ENCODE measurements at regions not wholly inside any gene's neighbourhood (a gene's known extent, or its start where the extent isn't known, plus 50 kb on each side); places are given as distances from the start of the nearest gene placed in this dataset.

DNA sequence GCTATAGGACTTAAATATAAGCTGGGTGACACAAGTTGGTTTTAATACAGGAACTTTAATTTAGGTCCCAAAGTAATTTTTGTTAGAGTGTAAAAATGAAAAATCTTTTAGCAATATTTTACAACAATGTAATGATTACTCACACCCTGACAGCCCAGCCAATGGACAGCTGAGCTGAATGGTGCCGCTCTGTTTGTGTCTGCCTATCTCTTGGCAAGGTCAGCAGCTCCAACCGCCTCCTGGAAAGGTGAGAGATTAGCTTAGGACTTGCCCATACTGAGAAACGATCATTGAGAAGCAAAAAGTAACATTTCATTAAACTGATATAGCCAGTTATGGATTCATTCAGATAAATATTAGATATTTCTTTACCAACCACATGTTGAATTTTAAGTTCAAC, 463.6 kb upstream of the CD180 start:
- TF ChIP-seq, protein P1, sequence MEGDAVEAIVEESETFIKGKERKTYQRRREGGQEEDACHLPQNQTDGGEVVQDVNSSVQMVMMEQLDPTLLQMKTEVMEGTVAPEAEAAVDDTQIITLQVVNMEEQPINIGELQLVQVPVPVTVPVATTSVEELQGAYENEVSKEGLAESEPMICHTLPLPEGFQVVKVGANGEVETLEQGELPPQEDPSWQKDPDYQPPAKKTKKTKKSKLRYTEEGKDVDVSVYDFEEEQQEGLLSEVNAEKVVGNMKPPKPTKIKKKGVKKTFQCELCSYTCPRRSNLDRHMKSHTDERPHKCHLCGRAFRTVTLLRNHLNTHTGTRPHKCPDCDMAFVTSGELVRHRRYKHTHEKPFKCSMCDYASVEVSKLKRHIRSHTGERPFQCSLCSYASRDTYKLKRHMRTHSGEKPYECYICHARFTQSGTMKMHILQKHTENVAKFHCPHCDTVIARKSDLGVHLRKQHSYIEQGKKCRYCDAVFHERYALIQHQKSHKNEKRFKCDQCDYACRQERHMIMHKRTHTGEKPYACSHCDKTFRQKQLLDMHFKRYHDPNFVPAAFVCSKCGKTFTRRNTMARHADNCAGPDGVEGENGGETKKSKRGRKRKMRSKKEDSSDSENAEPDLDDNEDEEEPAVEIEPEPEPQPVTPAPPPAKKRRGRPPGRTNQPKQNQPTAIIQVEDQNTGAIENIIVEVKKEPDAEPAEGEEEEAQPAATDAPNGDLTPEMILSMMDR (IDR thresholded peaks at IDR 0.05; ENCODE audit: low read depth, low read length, poor library complexity, severe bottlenecking), result no peak
- no peak for TF ChIP-seq EZH2phosphoT487 (IDR thresholded peaks at IDR 0.05; ENCODE audit: borderline replicate concordance, low read length)
- no peaks in the 10 kb centered on the region for H3K36me3 ChIP-seq (ENCODE audit: control insufficient read depth, low read length)
- no peaks in the 10 kb centered on the region for H3F3A ChIP-seq (ENCODE audit: control insufficient read depth, insufficient read depth)

DNA sequence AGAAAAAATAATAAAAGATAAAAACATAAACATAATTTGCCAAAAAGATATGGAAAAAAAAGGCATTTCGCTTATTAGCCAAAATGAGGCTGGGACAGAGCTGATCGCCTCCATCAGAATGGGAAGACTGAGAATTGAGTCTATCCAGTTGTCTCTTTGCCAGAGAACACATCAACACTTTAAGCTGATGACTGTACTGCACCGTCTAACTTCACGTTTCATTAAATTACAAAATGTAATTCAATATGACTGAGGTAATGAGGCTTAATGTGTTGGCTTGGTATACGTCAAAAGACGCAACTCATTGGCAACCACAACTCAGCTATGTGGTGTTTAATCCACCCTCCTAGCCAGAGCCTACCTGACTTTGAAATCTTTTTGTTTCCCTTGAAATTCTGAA, 462.7 kb upstream of the CD180 start:
- Histone ChIP-seq H3K4me2 (ENCODE audit: low read length) (no peak overlapping the region), H3K27ac (ENCODE audit: low read depth, low read length) (no peak overlapping the region), H3K9me2 (replicated peaks; ENCODE audit: control insufficient read depth, low read length) (no peaks in the 10 kb centered on the region), H3K79me2 (ENCODE audit: control insufficient read depth, low read length) (no peaks in the 10 kb centered on the region), H3F3A (ENCODE audit: control insufficient read depth, insufficient read depth) (no peaks in the 10 kb centered on the region), H3K9me3 (ENCODE audit: control insufficient read depth, insufficient read depth, low read length) (no peaks in the 10 kb centered on the region), H3K4me1 (ENCODE audit: control insufficient read depth, low read length) (no peaks in the 10 kb centered on the region), H4K20me1 (ENCODE audit: control insufficient read depth, insufficient read depth, low read depth, low read length) (no peaks in the 10 kb centered on the region), H3K27me3 (ENCODE audit: control insufficient read depth, low read length) (no peaks in the 10 kb centered on the region), H3K4me3 (ENCODE audit: low read length) (no peak overlapping the region), H3K36me3 (ENCODE audit: control insufficient read depth, low read length) (no peaks in the 10 kb centered on the region)
- no peak for TF ChIP-seq EZH2phosphoT487 (IDR thresholded peaks at IDR 0.05; ENCODE audit: borderline replicate concordance, low read length)
- TF ChIP-seq, protein P1 (IDR thresholded peaks at IDR 0.05; ENCODE audit: low read depth, low read length, poor library complexity, severe bottlenecking), result no peak

More for the DNA sequence above, 463.6 kb upstream of the CD180 start:
- Histone ChIP-seq H3K27ac (ENCODE audit: low read depth, low read length) (no peak overlapping the region), H3K79me2 (ENCODE audit: control insufficient read depth, low read length) (no peaks in the 10 kb centered on the region), H4K20me1 (ENCODE audit: control insufficient read depth, insufficient read depth, low read depth, low read length) (no peaks in the 10 kb centered on the region), H3K4me3 (ENCODE audit: low read length) (no peak overlapping the region), H3K9me2 (replicated peaks; ENCODE audit: control insufficient read depth, low read length) (no peaks in the 10 kb centered on the region), H3K27me3 (ENCODE audit: control insufficient read depth, low read length) (no peaks in the 10 kb centered on the region), H3K4me1 (ENCODE audit: control insufficient read depth, low read length) (no peaks in the 10 kb centered on the region), H3K9me3 (ENCODE audit: control insufficient read depth, insufficient read depth, low read length) (no peaks in the 10 kb centered on the region), H3K4me2 (ENCODE audit: low read length) (no peak overlapping the region)

GRCh38 chr5:67657055-67657454, 460.5 kb upstream of the CD180 start:
- no peaks in the 10 kb centered on the region for H3K36me3 ChIP-seq (ENCODE audit: control insufficient read depth, low read length)
- H4K20me1 ChIP-seq (ENCODE audit: control insufficient read depth, insufficient read depth, low read depth, low read length), result no peaks in the 10 kb centered on the region
- no peak overlapping the region for H3K27ac ChIP-seq (ENCODE audit: low read depth, low read length)
- no peak overlapping the region for H3K4me3 ChIP-seq (ENCODE audit: low read length)
- TF ChIP-seq, protein P1 (IDR thresholded peaks at IDR 0.05; ENCODE audit: low read depth, low read length, poor library complexity, severe bottlenecking), result no peak
- no peak for TF ChIP-seq EZH2phosphoT487 (IDR thresholded peaks at IDR 0.05; ENCODE audit: borderline replicate concordance, low read length)
- H3K4me1 ChIP-seq (ENCODE audit: control insufficient read depth, low read length), result no peaks in the 10 kb centered on the region
- H3K9me3 ChIP-seq (ENCODE audit: control insufficient read depth, insufficient read depth, low read length), result no peaks in the 10 kb centered on the region
- no peaks in the 10 kb centered on the region for H3K9me2 ChIP-seq (replicated peaks; ENCODE audit: control insufficient read depth, low read length)
- H3K79me2 ChIP-seq (ENCODE audit: control insufficient read depth, low read length), result no peaks in the 10 kb centered on the region
- no peak overlapping the region for H3K4me2 ChIP-seq (ENCODE audit: low read length)
- H3K27me3 ChIP-seq (ENCODE audit: control insufficient read depth, low read length), result no peaks in the 10 kb centered on the region
- H3F3A ChIP-seq (ENCODE audit: control insufficient read depth, insufficient read depth), result no peaks in the 10 kb centered on the region

GRCh38 chr5:67652201-67652600, 455.6 kb upstream of the CD180 start:
- Histone ChIP-seq H3K9me2 (replicated peaks; ENCODE audit: control insufficient read depth, low read length) (no peaks in the 10 kb centered on the region), H3K9me3 (ENCODE audit: control insufficient read depth, insufficient read depth, low read length) (no peaks in the 10 kb centered on the region), H3K36me3 (ENCODE audit: control insufficient read depth, low read length) (no peaks in the 10 kb centered on the region), H4K20me1 (ENCODE audit: control insufficient read depth, insufficient read depth, low read depth, low read length) (no peaks in the 10 kb centered on the region), H3K4me3 (ENCODE audit: low read length) (no peak overlapping the region), H3K27me3 (ENCODE audit: control insufficient read depth, low read length) (no peaks in the 10 kb centered on the region), H3K79me2 (ENCODE audit: control insufficient read depth, low read length) (no peaks in the 10 kb centered on the region), H3K27ac (ENCODE audit: low read depth, low read length) (no peak overlapping the region), H3K4me1 (ENCODE audit: control insufficient read depth, low read length) (no peaks in the 10 kb centered on the region), H3F3A (ENCODE audit: control insufficient read depth, insufficient read depth) (no peaks in the 10 kb centered on the region), H3K4me2 (ENCODE audit: low read length) (no peak overlapping the region)
- TF ChIP-seq, protein P1 (IDR thresholded peaks at IDR 0.05; ENCODE audit: low read depth, low read length, poor library complexity, severe bottlenecking), result no peak
- TF ChIP-seq EZH2phosphoT487 (IDR thresholded peaks at IDR 0.05; ENCODE audit: borderline replicate concordance, low read length), result no peak

Data from DOHH2 (cell line).